CD8-positive, alpha-beta memory T cell (primary cell): ENCODE measurements at regions not wholly inside any gene's neighbourhood (a gene's known extent, or its start where the extent isn't known, plus 50 kb on each side); places are given as distances from the start of the nearest gene placed in this dataset.
"Not testable (repeated sequence)": the region's sequence is repeated elsewhere in the genome, so short reads cannot be mapped to it uniquely, and the experiment has no call there.

Experiments used
- CTCF ChIA-PET: fragments of 350-600 bp; sonication (Branson Sonifier 250); formaldehyde crosslinking; loops from one replicate; lab custom pipeline; 2021; ENCODE audit warnings: antibody characterized with exemption; lab: Charles Lee
- POLR2A ChIA-PET: fragments of 350-600 bp; sonication (Branson Sonifier 250); formaldehyde crosslinking; loops from one replicate; lab custom pipeline; 2021; ENCODE audit warnings: antibody characterized with exemption; lab: Charles Lee
- DNase-seq, 5 donors: peaks; one replicate each; pipeline versions ENCODE4 v3.0.0 to v3.0.0-alpha.2; 2020 to 2022; ENCODE audit warnings: mixed read lengths in 1 of 5
- H3K27ac ChIP-seq: one replicate; pipeline ENCODE4 v1.7.0; 2013; ENCODE audit warnings: low read depth, mild to moderate bottlenecking, low read length, moderate library complexity
- H3K27me3 ChIP-seq: 2 replicates; pipeline ENCODE4 v1.7.0; 2013; ENCODE audit warnings: low read length, mild to moderate bottlenecking; ENCODE audit not compliant: insufficient read depth, poor library complexity, severe bottlenecking
- H3K36me3 ChIP-seq: 2 replicates; pipeline ENCODE4 v1.7.0; 2013; ENCODE audit warnings: mild to moderate bottlenecking, low read length, moderate library complexity; ENCODE audit not compliant: insufficient read depth
- H3K4me1 ChIP-seq: 2 replicates; pipeline ENCODE4 v1.7.0; 2013; ENCODE audit warnings: mild to moderate bottlenecking, low read length, moderate library complexity; ENCODE audit not compliant: insufficient read depth
- H3K4me3 ChIP-seq: 2 replicates; pipeline ENCODE4 v1.7.0; 2013; ENCODE audit warnings: mild to moderate bottlenecking, low read length
- H3K9me3 ChIP-seq: 2 replicates; pipeline ENCODE4 v1.7.0; 2013; ENCODE audit warnings: mild to moderate bottlenecking, low read length
- H3K27ac Mint-ChIP-seq, 8 donors: one replicate each; pipeline ENCODE4 v1.8.0; 2020 to 2021; ENCODE audit warnings: mixed read lengths in 8 of 8, mild to moderate bottlenecking in 6 of 8, inconsistent platforms in 3 of 8, moderate library complexity in 3 of 8
- H3K27me3 Mint-ChIP-seq, 2 donors: one replicate each; pipeline ENCODE4 v1.8.0; 2020 to 2021; ENCODE audit warnings: mixed read lengths in 2 of 2, mild to moderate bottlenecking in 1 of 2, moderate library complexity in 1 of 2
- H3K36me3 Mint-ChIP-seq, 3 donors: one replicate each; pipeline ENCODE4 v1.8.0; 2020 to 2021; ENCODE audit warnings: mixed read lengths in 3 of 3, inconsistent platforms in 1 of 3, mild to moderate bottlenecking in 1 of 3
- H3K4me1 Mint-ChIP-seq, 3 donors: one replicate each; pipeline ENCODE4 v1.8.0; 2020 to 2021; ENCODE audit warnings: mixed read lengths in 3 of 3, inconsistent platforms in 1 of 3, mild to moderate bottlenecking in 1 of 3
- H3K4me3 Mint-ChIP-seq, 7 donors: one replicate each; pipeline ENCODE4 v1.8.0; 2020 to 2021; ENCODE audit warnings: mixed read lengths in 7 of 7, mild to moderate bottlenecking in 6 of 7, moderate library complexity in 4 of 7, inconsistent platforms in 2 of 7
- H3K9me3 Mint-ChIP-seq, 5 donors: one replicate each; pipeline ENCODE4 v1.8.0; 2020 to 2022; ENCODE audit warnings: mixed read lengths in 5 of 5, mild to moderate bottlenecking in 3 of 5, moderate library complexity in 2 of 5, inconsistent platforms in 1 of 5

DNA sequence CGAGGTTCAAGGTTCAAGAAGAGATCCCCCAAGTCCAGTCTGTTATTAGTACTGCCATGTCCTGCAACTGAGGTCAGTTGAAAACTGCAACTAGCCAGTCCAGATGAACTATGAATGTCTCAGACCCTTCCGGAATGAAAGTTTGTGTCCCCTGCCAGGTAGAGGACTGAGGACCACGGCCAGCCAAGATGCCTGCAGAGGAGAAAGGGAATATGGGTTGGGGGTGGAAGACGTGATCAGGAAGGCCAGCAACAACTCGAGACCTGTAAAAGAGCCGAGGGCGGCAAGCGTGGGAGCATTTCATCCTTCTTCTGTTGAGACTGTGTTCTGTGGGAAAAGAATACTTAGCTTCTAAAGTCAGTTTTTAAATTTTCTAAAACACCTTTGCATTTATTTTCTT lies 572.4 kb upstream of the B3GAT1 start:
- H3K27me3 Mint-ChIP-seq, result peaks cover 6 to 31% of the 10 kb centered on the region in 2 donors
- Histone ChIP-seq H3K9me3 (no peaks in the 10 kb centered on the region), H3K27me3 (no peaks in the 10 kb centered on the region), H3K36me3 (no peaks in the 10 kb centered on the region), H3K27ac (no peak overlapping the region), H3K4me1 (no peaks in the 10 kb centered on the region), H3K4me3 (no peak overlapping the region)
- CTCF ChIA-PET, result no interaction called here
- no peak for DNase-seq
- no peaks in the 10 kb centered on the region for H3K9me3 Mint-ChIP-seq
- POLR2A ChIA-PET, result no interaction called here
- peaks cover 0 to 3% (median 0%) of the 10 kb centered on the region in 3 donors for H3K36me3 Mint-ChIP-seq
- H3K27ac Mint-ChIP-seq, result no peak overlapping the region
- no peak overlapping the region for H3K4me3 Mint-ChIP-seq
- peaks cover 3 to 10% (median 4%) of the 10 kb centered on the region in 3 donors for H3K4me1 Mint-ChIP-seq

- DNase-seq, H3K4me3 Mint-ChIP-seq, POLR2A ChIA-PET, CTCF ChIA-PET, H3K27ac ChIP-seq, H3K36me3 Mint-ChIP-seq, H3K27ac Mint-ChIP-seq, H3K4me3 ChIP-seq, H3K4me1 ChIP-seq, H3K4me1 Mint-ChIP-seq, H3K9me3 ChIP-seq, H3K9me3 Mint-ChIP-seq, H3K36me3 ChIP-seq, H3K27me3 ChIP-seq: not testable (repeated sequence)
- peaks cover 6 to 27% of the 10 kb centered on the region in 2 donors for H3K27me3 Mint-ChIP-seq
Measured at GRCh38 chr11:134982432-134982831, 570.4 kb upstream of the B3GAT1 start.

DNA sequence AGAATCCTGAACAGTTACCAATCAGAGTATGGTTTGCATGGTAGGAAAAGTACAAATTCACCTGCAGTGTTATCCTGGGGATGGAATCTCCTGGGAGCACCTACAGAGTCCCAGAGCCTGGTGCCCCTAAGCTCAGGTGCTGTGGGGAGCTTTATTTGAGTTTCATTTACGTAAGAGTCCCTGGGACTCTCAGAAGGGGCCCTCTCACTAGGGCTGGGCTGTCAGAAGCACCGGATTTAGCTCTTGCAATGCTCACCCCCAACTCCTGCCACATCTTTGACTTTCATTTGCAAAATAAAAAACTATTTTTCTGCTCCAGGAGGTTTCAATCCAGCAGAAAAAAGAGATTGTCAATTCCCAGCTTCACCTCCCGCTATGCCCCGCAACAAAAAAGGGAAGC lies 569.8 kb upstream of the B3GAT1 start:
- H3K36me3 Mint-ChIP-seq, result no peaks in the 10 kb centered on the region
- no peak overlapping the region for H3K4me3 ChIP-seq
- no peak for DNase-seq
- no peaks in the 10 kb centered on the region for H3K36me3 ChIP-seq
- ChIA-PET CTCF (no interaction called here), POLR2A (no interaction called here)
- peaks cover 0 to 22% of the 10 kb centered on the region in 2 donors for H3K27me3 Mint-ChIP-seq
- H3K4me1 ChIP-seq, result no peaks in the 10 kb centered on the region
- H3K4me3 Mint-ChIP-seq, result no peak overlapping the region
- no peak overlapping the region for H3K27ac ChIP-seq
- H3K27me3 ChIP-seq, result no peaks in the 10 kb centered on the region
- H3K27ac Mint-ChIP-seq, result peak overlapping the region in 1 of 8 donors; percentile 11
- H3K4me1 Mint-ChIP-seq, result peaks cover 3 to 10% (median 4%) of the 10 kb centered on the region in 3 donors
- H3K9me3 ChIP-seq, result no peaks in the 10 kb centered on the region
- H3K9me3 Mint-ChIP-seq, result no peaks in the 10 kb centered on the region

DNA sequence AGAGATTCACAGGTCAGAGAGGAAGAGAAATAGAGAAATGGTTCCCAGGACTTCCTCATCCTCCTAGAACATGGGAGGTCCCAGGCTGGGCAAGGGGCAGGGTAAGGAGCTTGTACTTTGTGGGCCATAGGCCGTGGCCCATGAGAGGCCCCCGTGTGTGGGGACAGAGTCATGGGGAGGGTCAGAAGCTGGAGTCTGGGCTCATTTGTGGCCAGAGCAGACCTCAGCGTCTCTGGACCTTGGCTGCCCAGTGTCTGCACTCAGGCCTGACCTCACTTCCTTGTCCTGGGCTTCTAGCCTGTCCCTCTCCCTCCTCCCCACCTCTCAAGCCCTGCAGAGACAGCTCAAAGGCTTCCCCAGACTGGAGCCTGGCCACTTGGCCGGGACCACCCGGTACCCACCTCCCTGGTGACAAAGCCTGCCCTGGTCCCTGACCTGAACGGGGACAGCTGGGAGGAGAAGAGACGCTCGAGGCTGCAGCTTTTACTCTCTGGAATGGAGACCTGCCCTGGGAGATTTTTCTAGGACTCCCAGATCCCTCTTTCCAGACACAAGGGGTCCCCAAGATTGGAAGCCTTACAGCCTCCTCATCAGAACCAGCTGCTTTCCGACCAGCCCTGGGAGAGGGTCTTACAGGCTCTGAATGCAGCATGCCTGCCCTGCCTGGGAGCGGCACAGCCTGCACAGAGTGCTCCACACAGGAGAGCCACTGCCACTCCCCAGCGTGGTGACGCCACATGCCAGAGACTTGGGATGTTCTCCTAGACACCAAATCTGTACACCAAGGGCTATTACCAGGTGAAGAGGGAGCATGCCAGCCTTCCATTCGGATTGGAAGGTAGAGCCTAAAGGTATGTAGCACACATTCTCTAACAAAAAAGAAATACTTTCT lies 569.0 kb upstream of the B3GAT1 start:
- Mint-ChIP-seq H3K9me3 (no peaks in the 10 kb centered on the region), H3K27ac (peak overlapping the region in 1 of 8 donors; percentile 59), H3K36me3 (no peaks in the 10 kb centered on the region), H3K4me3 (no peak overlapping the region), H3K27me3 (peaks cover 0 to 22% of the 10 kb centered on the region in 2 donors), H3K4me1 (peaks cover 3 to 10% (median 4%) of the 10 kb centered on the region in 3 donors)
- no peak for DNase-seq
- H3K27me3 ChIP-seq, result no peaks in the 10 kb centered on the region
- H3K4me1 ChIP-seq, result no peaks in the 10 kb centered on the region
- H3K4me3 ChIP-seq, result no peak overlapping the region
- CTCF ChIA-PET, result no interaction called here
- no peaks in the 10 kb centered on the region for H3K36me3 ChIP-seq
- POLR2A ChIA-PET, result no interaction called here
- H3K27ac ChIP-seq, result no peak overlapping the region
- H3K9me3 ChIP-seq, result no peaks in the 10 kb centered on the region

- H3K27me3 ChIP-seq, H3K27ac ChIP-seq, H3K4me3 ChIP-seq, CTCF ChIA-PET, H3K36me3 Mint-ChIP-seq, H3K27ac Mint-ChIP-seq, DNase-seq, H3K9me3 Mint-ChIP-seq, H3K4me1 ChIP-seq, H3K4me3 Mint-ChIP-seq, H3K9me3 ChIP-seq, POLR2A ChIA-PET, H3K36me3 ChIP-seq, H3K4me1 Mint-ChIP-seq: not testable (repeated sequence)
- peaks cover 0 to 16% of the 10 kb centered on the region in 2 donors for H3K27me3 Mint-ChIP-seq
Measured at GRCh38 chr11:134979089-134979457, 567.0 kb upstream of the B3GAT1 start.

DNA sequence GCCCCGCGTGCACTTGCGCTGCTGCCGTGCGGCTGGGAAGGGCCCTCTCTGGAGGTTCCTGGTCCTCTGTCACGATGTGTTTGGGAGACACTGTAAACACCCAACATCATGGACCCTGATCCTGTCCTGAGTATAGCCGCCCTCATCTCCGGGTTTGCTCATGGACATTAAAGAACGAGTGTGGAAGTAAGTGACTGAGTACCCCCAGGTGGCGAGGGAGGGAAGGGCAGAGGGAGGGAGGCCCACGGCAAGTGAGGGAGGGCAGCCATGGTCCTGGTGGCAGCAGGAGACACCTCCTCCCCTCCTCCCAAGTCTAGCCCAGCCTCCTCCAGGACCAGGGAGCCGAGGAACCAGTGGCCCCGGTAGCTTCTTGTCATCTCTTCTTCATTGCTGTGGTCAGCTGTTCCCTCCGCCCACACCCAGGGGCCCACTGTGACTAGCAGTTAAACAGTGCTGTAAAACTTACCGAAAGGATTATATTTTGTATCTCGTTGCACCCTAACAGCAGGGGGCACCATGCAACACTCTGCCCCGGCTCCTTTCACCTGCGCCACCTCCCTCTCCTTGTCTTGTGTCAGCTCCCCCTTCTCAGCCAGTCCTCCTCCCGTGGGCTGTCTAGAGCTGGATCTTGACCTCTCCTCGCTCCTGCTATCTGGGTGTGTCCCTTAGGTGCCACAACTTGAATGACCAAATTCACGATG lies 566.5 kb upstream of the B3GAT1 start:
- no peak for DNase-seq
- Histone ChIP-seq H3K4me1 (no peaks in the 10 kb centered on the region), H3K4me3 (no peak overlapping the region), H3K9me3 (no peaks in the 10 kb centered on the region), H3K27me3 (no peaks in the 10 kb centered on the region), H3K27ac (no peak overlapping the region), H3K36me3 (no peaks in the 10 kb centered on the region)
- Mint-ChIP-seq H3K27me3 (peaks cover 0 to 15% of the 10 kb centered on the region in 2 donors), H3K9me3 (no peaks in the 10 kb centered on the region), H3K36me3 (no peaks in the 10 kb centered on the region), H3K27ac (no peak overlapping the region), H3K4me3 (no peak overlapping the region), H3K4me1 (no peaks in the 10 kb centered on the region)
- POLR2A ChIA-PET, result no interaction called here
- CTCF ChIA-PET, result no interaction called here

DNA sequence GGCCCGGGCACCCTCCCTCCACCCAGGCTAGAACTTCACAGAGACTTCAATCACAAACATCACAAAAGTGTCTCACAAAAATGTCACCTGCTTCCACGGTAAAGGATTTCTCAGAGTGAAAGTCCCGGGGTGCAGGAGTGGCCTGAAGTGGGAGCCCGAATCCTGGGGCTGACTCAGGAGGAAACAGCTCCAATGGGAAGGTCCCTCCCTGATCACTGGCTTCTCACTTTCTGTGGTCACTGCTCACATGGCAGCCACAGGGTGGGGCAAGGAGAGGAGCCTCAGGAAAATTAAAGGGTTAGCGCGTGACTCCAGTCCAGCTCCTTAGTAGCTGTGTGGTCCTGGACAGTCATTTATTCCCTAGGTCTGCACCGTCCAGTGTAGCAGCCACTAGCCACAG lies 564.5 kb upstream of the B3GAT1 start:
- no peaks in the 10 kb centered on the region for H3K4me1 ChIP-seq
- no peak for DNase-seq
- Mint-ChIP-seq H3K36me3 (no peaks in the 10 kb centered on the region), H3K4me3 (no peak overlapping the region), H3K27ac (no peak overlapping the region), H3K9me3 (no peaks in the 10 kb centered on the region), H3K27me3 (peaks cover 10 to 19% of the 10 kb centered on the region in 2 donors), H3K4me1 (no peaks in the 10 kb centered on the region)
- ChIA-PET POLR2A (no interaction called here), CTCF (no interaction called here)
- no peaks in the 10 kb centered on the region for H3K36me3 ChIP-seq
- H3K9me3 ChIP-seq, result no peaks in the 10 kb centered on the region
- H3K27me3 ChIP-seq, result no peaks in the 10 kb centered on the region
- H3K4me3 ChIP-seq, result no peak overlapping the region
- no peak overlapping the region for H3K27ac ChIP-seq

- no peaks in the 10 kb centered on the region for H3K4me1 Mint-ChIP-seq
- no peaks in the 10 kb centered on the region for H3K9me3 ChIP-seq
- no peaks in the 10 kb centered on the region for H3K36me3 Mint-ChIP-seq
Measured at GRCh38 chr11:134975866-134976376, 563.9 kb upstream of the B3GAT1 start.

More at GRCh38 chr11:134975866-134976376, 563.9 kb upstream of the B3GAT1 start:
- H3K27me3 ChIP-seq, result no peaks in the 10 kb centered on the region
- Mint-ChIP-seq H3K4me3 (no peak overlapping the region), H3K9me3 (no peaks in the 10 kb centered on the region), H3K27ac (no peak overlapping the region), H3K27me3 (peaks cover 13 to 20% of the 10 kb centered on the region in 2 donors)
- H3K27ac ChIP-seq, result no peak overlapping the region
- H3K4me1 ChIP-seq, result no peaks in the 10 kb centered on the region
- ChIA-PET CTCF (no interaction called here), POLR2A (no interaction called here)
- DNase-seq, result no peak
- no peaks in the 10 kb centered on the region for H3K36me3 ChIP-seq
- H3K4me3 ChIP-seq, result no peak overlapping the region
